ENCODE measurements at regions not wholly inside any gene's neighbourhood (a gene's known extent, or its start where the extent isn't known, plus 50 kb on each side); places are given as distances from the start of the nearest gene placed in this dataset.

DNA sequence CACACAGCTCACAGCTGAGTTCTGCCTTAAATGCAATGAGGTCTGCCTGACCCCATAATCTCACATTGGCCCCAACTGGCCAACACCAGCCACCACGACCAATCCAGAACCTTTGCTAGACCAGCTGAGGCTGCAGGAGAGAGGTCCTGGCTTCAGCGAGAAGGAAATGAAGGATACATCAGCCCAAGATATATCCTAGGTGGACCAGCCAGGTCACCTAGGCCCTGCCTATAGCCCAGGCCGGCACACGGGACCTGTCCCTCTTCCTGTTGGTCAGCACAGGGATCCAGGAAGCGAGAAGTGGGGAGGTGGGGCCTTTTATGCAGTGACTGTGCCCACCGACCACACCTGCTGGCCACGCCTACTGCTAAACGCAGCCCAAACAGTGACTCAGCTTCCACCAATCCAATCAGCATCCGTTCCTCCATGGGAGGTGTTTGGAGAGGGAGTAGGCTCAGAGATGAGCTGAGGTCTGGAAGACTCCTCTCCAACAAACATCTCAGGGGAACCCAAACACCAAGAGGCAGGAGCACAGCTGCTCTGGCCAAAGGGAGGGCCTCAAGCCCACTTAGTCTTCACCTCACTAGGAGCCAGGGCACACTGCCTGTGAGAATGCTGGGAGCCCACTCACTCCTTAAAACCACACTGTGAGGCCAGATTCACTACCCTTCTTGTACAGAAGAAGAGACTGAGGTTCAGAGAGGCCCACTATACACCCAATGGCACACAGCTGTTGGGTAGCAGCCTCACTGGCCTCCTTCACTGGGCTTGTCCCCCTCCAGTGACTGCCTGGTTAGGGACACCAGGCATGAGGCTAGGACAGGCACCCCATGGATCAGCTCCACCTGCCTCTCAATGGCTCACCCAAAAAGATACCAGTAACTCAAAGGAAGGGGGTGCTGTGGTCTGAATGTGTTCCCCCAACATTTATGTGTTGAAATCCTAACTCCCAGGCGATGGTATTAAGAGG lies 51.3 kb upstream of the PPP2R5C start:
- Histone ChIP-seq H3K27me3 (ENCODE audit: control insufficient read depth in 1 of 2, insufficient read depth in 2 of 2, low read length in 2 of 2) (no peaks in the 10 kb centered on the region), H3K4me3 (ENCODE audit: low read depth in 1 of 2, low read length in 2 of 2) (no peak overlapping the region), H3K36me3 (ENCODE audit: control insufficient read depth in 2 of 2, insufficient read depth in 2 of 2, low read length in 1 of 2) (no peaks in the 10 kb centered on the region), H3K9me3 (ENCODE audit: control insufficient read depth in 2 of 2, insufficient read depth in 1 of 2, low read depth in 1 of 2, low read length in 1 of 2) (no peaks in the 10 kb centered on the region), H3K4me1 (ENCODE audit: control insufficient read depth in 2 of 2, insufficient read depth in 2 of 2, low read length in 1 of 2) (peaks cover 2 to 6% of the 10 kb centered on the region in 2 donors), H3K27ac (ENCODE audit: low read depth in 2 of 2, low read length in 1 of 2) (peak overlapping the region in 1 of 2 donors; percentile 26)
- 69 to 75% methylated on average over 10 of the region's 10 CpGs for WGBS, 2 donors

DNA sequence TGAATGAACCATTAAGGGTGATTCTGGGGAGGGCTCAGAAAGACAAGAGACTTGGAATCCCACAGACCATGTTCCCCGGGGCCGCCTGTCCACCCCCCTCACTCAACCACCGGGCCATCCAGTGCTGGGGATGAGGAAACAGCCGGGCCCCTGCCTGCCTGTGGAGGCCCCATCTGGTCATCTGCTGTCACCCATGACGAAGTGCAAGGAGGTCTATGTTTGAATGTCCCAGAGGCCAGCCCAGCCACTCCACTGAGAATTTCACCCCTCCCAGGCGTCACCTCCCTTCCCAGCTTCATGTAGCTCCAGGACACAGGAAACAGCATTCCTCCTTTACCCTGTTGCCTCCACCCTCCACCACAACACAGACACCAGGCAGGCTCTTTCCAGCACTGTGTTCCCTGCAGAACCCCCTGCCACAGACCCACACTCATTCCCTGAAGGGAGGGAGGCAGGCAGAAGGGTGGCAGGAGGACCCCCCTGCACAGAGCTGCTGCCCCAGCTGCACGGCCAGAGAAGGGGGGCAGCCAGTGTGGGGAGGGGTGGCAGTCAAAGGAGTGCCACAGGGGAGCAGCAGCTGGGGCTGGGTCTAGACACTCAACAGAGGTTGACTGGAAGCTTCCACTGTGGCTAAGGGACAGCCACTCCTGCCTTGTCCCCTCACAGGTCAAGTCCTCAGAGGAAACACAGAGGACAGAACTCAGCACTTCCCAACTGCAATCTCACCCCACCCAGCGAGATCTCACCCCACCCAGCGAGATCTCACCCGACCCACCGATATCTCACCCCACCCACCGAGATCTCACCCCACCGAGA lies 50.3 kb upstream of the PPP2R5C start:
- Histone ChIP-seq H3K4me1 (ENCODE audit: control insufficient read depth in 2 of 2, insufficient read depth in 2 of 2, low read length in 1 of 2) (peaks cover 2 to 3% of the 10 kb centered on the region in 2 donors), H3K27ac (ENCODE audit: low read depth in 2 of 2, low read length in 1 of 2) (no peak overlapping the region), H3K36me3 (ENCODE audit: control insufficient read depth in 2 of 2, insufficient read depth in 2 of 2, low read length in 1 of 2) (no peaks in the 10 kb centered on the region), H3K4me3 (ENCODE audit: low read depth in 1 of 2, low read length in 2 of 2) (no peak overlapping the region), H3K27me3 (ENCODE audit: control insufficient read depth in 1 of 2, insufficient read depth in 2 of 2, low read length in 2 of 2) (no peaks in the 10 kb centered on the region), H3K9me3 (ENCODE audit: control insufficient read depth in 2 of 2, insufficient read depth in 1 of 2, low read depth in 1 of 2, low read length in 1 of 2) (no peaks in the 10 kb centered on the region)
- WGBS, 2 donors = 77 to 81% methylated on average over 13 of the region's 13 CpGs
